ENCODE measurements at regions not wholly inside any gene's neighbourhood (a gene's known extent, or its start where the extent isn't known, plus 50 kb on each side); places are given as distances from the start of the nearest gene placed in this dataset.

GRCh38 chr4:81982846-81983540 is 390.8 kb downstream of the HNRNPD start:
- Histone ChIP-seq H3K9ac (ENCODE audit: control insufficient read depth, extremely low read depth, insufficient read depth, low read length) (no peak overlapping the region), H3K4me1 (ENCODE audit: control insufficient read depth, extremely low read depth, insufficient read depth, low read length) (no peaks in the 10 kb centered on the region), H3K9me3 (ENCODE audit: control insufficient read depth, low read depth, low read length) (no peaks in the 10 kb centered on the region), H3K27ac (ENCODE audit: control insufficient read depth, insufficient read depth, low read length) (no peak overlapping the region), H3K4me2 (ENCODE audit: control insufficient read depth, extremely low read depth, insufficient read depth, low read depth, low read length) (no peak overlapping the region), H3K27me3 (ENCODE audit: control insufficient read depth, extremely low read depth, insufficient read depth, low read length) (no peaks in the 10 kb centered on the region), H3K4me3 (ENCODE audit: control insufficient read depth in 2 of 3, extremely low read depth in 1 of 3, insufficient read depth in 2 of 3, low read depth in 1 of 3, low read length in 3 of 3) (no peak overlapping the region), H2AFZ (ENCODE audit: control insufficient read depth, low read length) (no peak overlapping the region), H3K79me2 (ENCODE audit: control insufficient read depth, insufficient read depth, low read length) (no peaks in the 10 kb centered on the region), H4K20me1 (ENCODE audit: control insufficient read depth, extremely low read depth, insufficient read depth, low read length) (no peaks in the 10 kb centered on the region), H3K9me1 (ENCODE audit: control insufficient read depth, extremely low read depth, insufficient read depth, low read length) (no peaks in the 10 kb centered on the region), H3K36me3 (ENCODE audit: control insufficient read depth in 2 of 2, extremely low read depth in 1 of 2, insufficient read depth in 2 of 2, low read length in 2 of 2) (no peaks in the 10 kb centered on the region)
- no peak for TF ChIP-seq EZH2 (IDR thresholded peaks at IDR 0.05; ENCODE audit: low read length)
- TF ChIP-seq, protein P1, sequence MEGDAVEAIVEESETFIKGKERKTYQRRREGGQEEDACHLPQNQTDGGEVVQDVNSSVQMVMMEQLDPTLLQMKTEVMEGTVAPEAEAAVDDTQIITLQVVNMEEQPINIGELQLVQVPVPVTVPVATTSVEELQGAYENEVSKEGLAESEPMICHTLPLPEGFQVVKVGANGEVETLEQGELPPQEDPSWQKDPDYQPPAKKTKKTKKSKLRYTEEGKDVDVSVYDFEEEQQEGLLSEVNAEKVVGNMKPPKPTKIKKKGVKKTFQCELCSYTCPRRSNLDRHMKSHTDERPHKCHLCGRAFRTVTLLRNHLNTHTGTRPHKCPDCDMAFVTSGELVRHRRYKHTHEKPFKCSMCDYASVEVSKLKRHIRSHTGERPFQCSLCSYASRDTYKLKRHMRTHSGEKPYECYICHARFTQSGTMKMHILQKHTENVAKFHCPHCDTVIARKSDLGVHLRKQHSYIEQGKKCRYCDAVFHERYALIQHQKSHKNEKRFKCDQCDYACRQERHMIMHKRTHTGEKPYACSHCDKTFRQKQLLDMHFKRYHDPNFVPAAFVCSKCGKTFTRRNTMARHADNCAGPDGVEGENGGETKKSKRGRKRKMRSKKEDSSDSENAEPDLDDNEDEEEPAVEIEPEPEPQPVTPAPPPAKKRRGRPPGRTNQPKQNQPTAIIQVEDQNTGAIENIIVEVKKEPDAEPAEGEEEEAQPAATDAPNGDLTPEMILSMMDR (optimal IDR thresholded peaks at IDR 0.05 in 1 of 3, IDR thresholded peaks at IDR 0.05 in 1 of 3, conservative IDR thresholded peaks at IDR 0.05 in 1 of 3; ENCODE audit: extremely low read depth in 1 of 3, insufficient read depth in 2 of 3, low read length in 3 of 3): no peak
- FAIRE-seq (no peak), DNase-seq (ENCODE audit: low read depth, low spot score) (no peak)
- dilution Hi-C loops (cut with MboI; ENCODE audit: extremely low pct_ligation_motif_present, low sequenced_read_pairs): no loop called here

- Histone ChIP-seq H2AFZ (ENCODE audit: control insufficient read depth, low read length) (no peak overlapping the region), H3K4me1 (ENCODE audit: control insufficient read depth, extremely low read depth, insufficient read depth, low read length) (no peaks in the 10 kb centered on the region), H3K4me3 (ENCODE audit: control insufficient read depth in 2 of 3, extremely low read depth in 1 of 3, insufficient read depth in 2 of 3, low read depth in 1 of 3, low read length in 3 of 3) (no peak overlapping the region), H3K9me1 (ENCODE audit: control insufficient read depth, extremely low read depth, insufficient read depth, low read length) (no peaks in the 10 kb centered on the region), H3K27me3 (ENCODE audit: control insufficient read depth, extremely low read depth, insufficient read depth, low read length) (no peaks in the 10 kb centered on the region), H3K9me3 (ENCODE audit: control insufficient read depth, low read depth, low read length) (no peaks in the 10 kb centered on the region), H3K79me2 (ENCODE audit: control insufficient read depth, insufficient read depth, low read length) (no peaks in the 10 kb centered on the region), H3K36me3 (ENCODE audit: control insufficient read depth in 2 of 2, extremely low read depth in 1 of 2, insufficient read depth in 2 of 2, low read length in 2 of 2) (no peaks in the 10 kb centered on the region), H3K9ac (ENCODE audit: control insufficient read depth, extremely low read depth, insufficient read depth, low read length) (no peak overlapping the region), H3K4me2 (ENCODE audit: control insufficient read depth, extremely low read depth, insufficient read depth, low read depth, low read length) (no peak overlapping the region), H4K20me1 (ENCODE audit: control insufficient read depth, extremely low read depth, insufficient read depth, low read length) (no peaks in the 10 kb centered on the region), H3K27ac (ENCODE audit: control insufficient read depth, insufficient read depth, low read length) (no peak overlapping the region)
- TF ChIP-seq, protein P1 (optimal IDR thresholded peaks at IDR 0.05 in 1 of 3, IDR thresholded peaks at IDR 0.05 in 1 of 3, conservative IDR thresholded peaks at IDR 0.05 in 1 of 3; ENCODE audit: extremely low read depth in 1 of 3, insufficient read depth in 2 of 3, low read length in 3 of 3): no peak
- no peak for TF ChIP-seq EZH2 (IDR thresholded peaks at IDR 0.05; ENCODE audit: low read length)
- no peak for FAIRE-seq
- dilution Hi-C loops (cut with MboI; ENCODE audit: extremely low pct_ligation_motif_present, low sequenced_read_pairs): no loop called here
- no peak for DNase-seq (ENCODE audit: low read depth, low spot score)
Measured at GRCh38 chr4:81981218-81981617, 392.6 kb downstream of the HNRNPD start.

Measured in keratinocyte (primary cell).